ENCODE measurements at regions not wholly inside any gene's neighbourhood (a gene's known extent, or its start where the extent isn't known, plus 50 kb on each side); places are given as distances from the start of the nearest gene placed in this dataset.

DNA sequence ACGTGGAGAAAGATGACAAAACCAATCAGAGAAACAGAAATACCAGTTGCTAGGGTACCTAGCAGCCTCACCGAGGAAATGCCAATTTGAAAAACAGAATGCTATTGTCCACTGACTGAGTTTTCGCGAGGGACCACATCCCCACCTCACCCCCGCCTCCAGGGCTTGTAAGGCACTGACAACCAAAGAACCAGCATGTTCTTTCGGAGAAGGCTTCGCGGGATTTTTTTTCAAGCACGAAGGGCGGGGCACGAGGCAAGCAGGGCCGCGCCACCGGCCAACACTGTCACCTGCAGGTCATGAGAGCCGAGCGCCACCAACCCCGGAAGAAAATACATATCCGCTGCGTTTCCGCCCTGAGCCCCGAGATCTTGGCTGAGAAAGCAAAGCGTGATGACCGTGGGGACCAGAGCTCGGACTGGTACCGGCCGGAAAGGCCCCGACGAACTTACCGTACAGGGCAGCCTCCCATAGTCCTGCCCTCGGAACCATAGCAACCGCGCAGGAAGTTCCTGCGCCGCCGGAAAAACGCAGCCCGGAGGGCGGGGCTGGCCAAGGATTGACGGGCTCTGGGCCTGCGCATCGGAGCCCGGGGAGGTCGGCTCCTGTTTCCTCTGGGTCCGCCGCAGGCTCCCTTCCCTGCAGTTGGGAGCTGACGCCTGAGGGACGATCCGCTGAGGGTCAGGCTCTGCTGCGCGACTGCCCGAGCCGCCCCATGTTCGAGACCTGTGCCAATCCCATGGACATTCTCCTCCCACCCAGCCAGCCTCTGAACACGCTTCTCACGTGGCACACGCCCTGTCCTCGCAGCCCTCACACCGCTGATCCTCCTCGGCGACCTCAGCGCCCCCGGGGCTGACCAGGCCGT lies 59.2 kb upstream of the PAGE5 start:
- TF ChIP-seq, protein P1, sequence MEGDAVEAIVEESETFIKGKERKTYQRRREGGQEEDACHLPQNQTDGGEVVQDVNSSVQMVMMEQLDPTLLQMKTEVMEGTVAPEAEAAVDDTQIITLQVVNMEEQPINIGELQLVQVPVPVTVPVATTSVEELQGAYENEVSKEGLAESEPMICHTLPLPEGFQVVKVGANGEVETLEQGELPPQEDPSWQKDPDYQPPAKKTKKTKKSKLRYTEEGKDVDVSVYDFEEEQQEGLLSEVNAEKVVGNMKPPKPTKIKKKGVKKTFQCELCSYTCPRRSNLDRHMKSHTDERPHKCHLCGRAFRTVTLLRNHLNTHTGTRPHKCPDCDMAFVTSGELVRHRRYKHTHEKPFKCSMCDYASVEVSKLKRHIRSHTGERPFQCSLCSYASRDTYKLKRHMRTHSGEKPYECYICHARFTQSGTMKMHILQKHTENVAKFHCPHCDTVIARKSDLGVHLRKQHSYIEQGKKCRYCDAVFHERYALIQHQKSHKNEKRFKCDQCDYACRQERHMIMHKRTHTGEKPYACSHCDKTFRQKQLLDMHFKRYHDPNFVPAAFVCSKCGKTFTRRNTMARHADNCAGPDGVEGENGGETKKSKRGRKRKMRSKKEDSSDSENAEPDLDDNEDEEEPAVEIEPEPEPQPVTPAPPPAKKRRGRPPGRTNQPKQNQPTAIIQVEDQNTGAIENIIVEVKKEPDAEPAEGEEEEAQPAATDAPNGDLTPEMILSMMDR (conservative IDR thresholded peaks at IDR 0.05 in 1 of 2, IDR thresholded peaks at IDR 0.05 in 1 of 2; ENCODE audit: extremely low read depth in 1 of 2, insufficient read depth in 1 of 2, low read depth in 1 of 2, low read length in 2 of 2): peak; percentile 8 to 47
- TF ChIP-seq EZH2 (IDR thresholded peaks at IDR 0.05; ENCODE audit: borderline replicate concordance, low read length): no peak

All from mammary epithelial cell (primary cell).